ENCODE measurements at regions not wholly inside any gene's neighbourhood (a gene's known extent, or its start where the extent isn't known, plus 50 kb on each side); places are given as distances from the start of the nearest gene placed in this dataset.
A peak's percentile ranks its signal among the peaks of the same experiment; 100 is the strongest.

- H3K27me3 ChIP-seq: no peaks in the 10 kb centered on the region
- no peak for TF ChIP-seq CTCF (IDR thresholded peaks at IDR 0.05)
- no peak for TF ChIP-seq POLR2A (IDR thresholded peaks at IDR 0.05)
- TF ChIP-seq POLR2AphosphoS5 (IDR thresholded peaks at IDR 0.05): no peak
- H3K9me3 ChIP-seq: no peaks in the 10 kb centered on the region
- DNase-seq (ENCODE audit: low spot score in 2 of 2): no peak
- intact Hi-C loops (cut with DNase I; ENCODE audit: low total_unique reads): no loop called here
- H3K4me3 ChIP-seq: no peak overlapping the region
- no peaks in the 10 kb centered on the region for H3K36me3 ChIP-seq
- H3K27ac ChIP-seq: peak overlapping the region in 1 of 2 donors; percentile 32
- H3K4me1 ChIP-seq: no peaks in the 10 kb centered on the region
Measured at GRCh38 chr12:13365748-13366366, 169.3 kb downstream of the EMP1 start.

GRCh38 chr12:13362260-13362841 is 165.8 kb downstream of the EMP1 start:
- Histone ChIP-seq H3K4me1 (no peaks in the 10 kb centered on the region), H3K9me3 (no peaks in the 10 kb centered on the region), H3K4me3 (no peak overlapping the region), H3K27ac (no peak overlapping the region), H3K27me3 (no peaks in the 10 kb centered on the region), H3K36me3 (no peaks in the 10 kb centered on the region)
- DNase-seq (ENCODE audit: low spot score in 2 of 2): peak in 1 of 2 donors; percentile 55
- TF ChIP-seq CTCF (IDR thresholded peaks at IDR 0.05): peak; percentile 15 to 32 (median 31)
- TF ChIP-seq POLR2AphosphoS5 (IDR thresholded peaks at IDR 0.05): no peak
- intact Hi-C loops (cut with DNase I; ENCODE audit: low total_unique reads): no loop called here

GRCh38 chr12:13359636-13360035 is 163.1 kb downstream of the EMP1 start:
- intact Hi-C loops (cut with DNase I; ENCODE audit: low total_unique reads): no loop called here
- no peaks in the 10 kb centered on the region for H3K4me1 ChIP-seq
- no peaks in the 10 kb centered on the region for H3K27me3 ChIP-seq
- TF ChIP-seq POLR2AphosphoS5 (IDR thresholded peaks at IDR 0.05) (no peak), CTCF (IDR thresholded peaks at IDR 0.05) (no peak), POLR2A (IDR thresholded peaks at IDR 0.05) (no peak)
- no peak overlapping the region for H3K27ac ChIP-seq
- DNase-seq (ENCODE audit: low spot score in 2 of 2): no peak
- H3K36me3 ChIP-seq: no peaks in the 10 kb centered on the region
- no peaks in the 10 kb centered on the region for H3K9me3 ChIP-seq
- no peak overlapping the region for H3K4me3 ChIP-seq

- intact Hi-C loops (cut with DNase I; ENCODE audit: low total_unique reads): no loop called here
- Histone ChIP-seq H3K9me3 (no peaks in the 10 kb centered on the region), H3K36me3 (no peaks in the 10 kb centered on the region), H3K4me3 (no peak overlapping the region), H3K27ac (no peak overlapping the region), H3K4me1 (no peaks in the 10 kb centered on the region), H3K27me3 (no peaks in the 10 kb centered on the region)
- TF ChIP-seq POLR2A (IDR thresholded peaks at IDR 0.05) (no peak), POLR2AphosphoS5 (IDR thresholded peaks at IDR 0.05) (no peak), CTCF (IDR thresholded peaks at IDR 0.05) (no peak)
- no peak for DNase-seq (ENCODE audit: low spot score in 2 of 2)
Measured at GRCh38 chr12:13358391-13358905, 161.9 kb downstream of the EMP1 start.

GRCh38 chr12:13350946-13351345 is 154.4 kb downstream of the EMP1 start:
- Histone ChIP-seq H3K4me1 (no peaks in the 10 kb centered on the region), H3K4me3 (no peak overlapping the region), H3K36me3 (no peaks in the 10 kb centered on the region), H3K27ac (no peak overlapping the region), H3K27me3 (no peaks in the 10 kb centered on the region), H3K9me3 (no peaks in the 10 kb centered on the region)
- intact Hi-C loops (cut with DNase I; ENCODE audit: low total_unique reads): no loop called here
- no peak for DNase-seq (ENCODE audit: low spot score in 2 of 2)
- no peak for TF ChIP-seq POLR2AphosphoS5 (IDR thresholded peaks at IDR 0.05)
- TF ChIP-seq POLR2A (IDR thresholded peaks at IDR 0.05): no peak
- no peak for TF ChIP-seq CTCF (IDR thresholded peaks at IDR 0.05)

Measured in breast epithelium (tissue), 4 donors.